ENCODE measurements at regions not wholly inside any gene's neighbourhood (a gene's known extent, or its start where the extent isn't known, plus 50 kb on each side); places are given as distances from the start of the nearest gene placed in this dataset.
"Not testable (repeated sequence)": the region's sequence is repeated elsewhere in the genome, so short reads cannot be mapped to it uniquely, and the experiment has no call there.

- TF ChIP-seq POLR2A (IDR thresholded peaks at IDR 0.05) (no peak), EP300 (IDR thresholded peaks at IDR 0.05) (no peak), CTCF (IDR thresholded peaks at IDR 0.05) (no peak)
- 74 to 75% methylated on average over 2 of the region's 2 CpGs for WGBS, 2 donors
Observed at GRCh38 chr4:159577241-159577640, 474.4 kb downstream of the RAPGEF2 start.

GRCh38 chr4:159582685-159583084 is 479.8 kb downstream of the RAPGEF2 start:
- TF ChIP-seq EP300 (IDR thresholded peaks at IDR 0.05) (no peak), POLR2A (IDR thresholded peaks at IDR 0.05) (no peak), CTCF (IDR thresholded peaks at IDR 0.05) (no peak)
- no peaks in the 10 kb centered on the region for H3K36me3 ChIP-seq

More at GRCh38 chr4:159577241-159577640, 474.4 kb downstream of the RAPGEF2 start:
- Histone ChIP-seq H3K27me3 (no peaks in the 10 kb centered on the region), H3K27ac (no peak overlapping the region), H3K4me1 (no peaks in the 10 kb centered on the region), H3K4me3 (no peak overlapping the region), H3K36me3 (no peaks in the 10 kb centered on the region), H3K9me3 (peaks cover 0 to 4% (median 2%) of the 10 kb centered on the region in 4 donors)
- no peak for DNase-seq (ENCODE audit: low spot score in 2 of 2)

GRCh38 chr4:159592898-159593556 is 490.1 kb downstream of the RAPGEF2 start:
- no peaks in the 10 kb centered on the region for H3K9me3 ChIP-seq
- peaks cover 0 to 3% (median 0%) of the 10 kb centered on the region in 4 donors for H3K4me1 ChIP-seq
- no peaks in the 10 kb centered on the region for H3K27me3 ChIP-seq
- H3K36me3 ChIP-seq, result no peaks in the 10 kb centered on the region
- TF ChIP-seq EP300 (IDR thresholded peaks at IDR 0.05) (no peak), POLR2A (IDR thresholded peaks at IDR 0.05) (no peak)
- H3K4me3 ChIP-seq, result no peak overlapping the region
- WGBS, 2 donors, result 27 to 35% methylated on average over 2 of the region's 2 CpGs
- no peak for DNase-seq (ENCODE audit: low spot score in 2 of 2)
- H3K27ac ChIP-seq, result no peak overlapping the region

More at GRCh38 chr4:159582685-159583084, 479.8 kb downstream of the RAPGEF2 start:
- H3K4me3 ChIP-seq, result no peak overlapping the region
- peaks cover 0 to 7% (median 2%) of the 10 kb centered on the region in 4 donors for H3K9me3 ChIP-seq
- DNase-seq (ENCODE audit: low spot score in 2 of 2), result no peak
- no peaks in the 10 kb centered on the region for H3K27me3 ChIP-seq
- no peak overlapping the region for H3K27ac ChIP-seq
- no peaks in the 10 kb centered on the region for H3K4me1 ChIP-seq

- WGBS, 2 donors, result 21 to 27% methylated on average over 4 of the region's 4 CpGs
- Histone ChIP-seq H3K4me1 (peaks cover 0 to 3% (median 0%) of the 10 kb centered on the region in 4 donors), H3K27me3 (no peaks in the 10 kb centered on the region), H3K36me3 (no peaks in the 10 kb centered on the region), H3K27ac (no peak overlapping the region), H3K9me3 (no peaks in the 10 kb centered on the region), H3K4me3 (no peak overlapping the region)
- no peak for DNase-seq (ENCODE audit: low spot score in 2 of 2)
- TF ChIP-seq EP300 (IDR thresholded peaks at IDR 0.05) (no peak), CTCF (IDR thresholded peaks at IDR 0.05) (no peak), POLR2A (IDR thresholded peaks at IDR 0.05) (no peak)
Observed at GRCh38 chr4:159593681-159594080, 490.8 kb downstream of the RAPGEF2 start.

- WGBS, 2 donors, result 69 to 88% methylated on average over 2 of the region's 2 CpGs
- no peaks in the 10 kb centered on the region for H3K36me3 ChIP-seq
- no peak for TF ChIP-seq EP300 (IDR thresholded peaks at IDR 0.05)
- no peak for TF ChIP-seq CTCF (IDR thresholded peaks at IDR 0.05)
- TF ChIP-seq POLR2A (IDR thresholded peaks at IDR 0.05), result no peak
- no peaks in the 10 kb centered on the region for H3K9me3 ChIP-seq
- H3K27me3 ChIP-seq, result no peaks in the 10 kb centered on the region
- no peak overlapping the region for H3K4me3 ChIP-seq
- peaks cover 0 to 3% (median 0%) of the 10 kb centered on the region in 4 donors for H3K4me1 ChIP-seq
- H3K27ac ChIP-seq, result no peak overlapping the region
- no peak for DNase-seq (ENCODE audit: low spot score in 2 of 2)
Observed at GRCh38 chr4:159594576-159594975, 491.7 kb downstream of the RAPGEF2 start.

- DNase-seq (ENCODE audit: low spot score in 2 of 2); H3K4me3 ChIP-seq; H3K27ac ChIP-seq; H3K27me3 ChIP-seq; H3K9me3 ChIP-seq; H3K4me1 ChIP-seq; H3K36me3 ChIP-seq: not testable (repeated sequence)
- 58 to 66% methylated on average over 4 of the region's 4 CpGs for WGBS, 2 donors
Observed at GRCh38 chr4:159595101-159595500, 492.2 kb downstream of the RAPGEF2 start.
